ENCODE measurements at regions not wholly inside any gene's neighbourhood (a gene's known extent, or its start where the extent isn't known, plus 50 kb on each side); places are given as distances from the start of the nearest gene placed in this dataset.
"Not testable (repeated sequence)": the region's sequence is repeated elsewhere in the genome, so short reads cannot be mapped to it uniquely, and the experiment has no call there.

- not testable (repeated sequence) for DNase-seq (ENCODE audit: low spot score)
These were observed 71.6 kb downstream of the PCMTD2 start for GRCh38 chr20:64327223-64327549.

GRCh38 chr20:64327550-64328317, 72.2 kb downstream of the PCMTD2 start:
- DNase-seq (ENCODE audit: low spot score), result peak; percentile 8

GRCh38 chr20:64328595-64329250, 73.2 kb downstream of the PCMTD2 start:
- peak; percentile 12 for DNase-seq (ENCODE audit: low spot score)

- DNase-seq (ENCODE audit: low spot score), result not testable (repeated sequence)
These were observed 77.1 kb downstream of the PCMTD2 start for GRCh38 chr20:64332627-64333026.
